GM18868 (cell line): ENCODE measurements at regions not wholly inside any gene's neighbourhood (a gene's known extent, or its start where the extent isn't known, plus 50 kb on each side); places are given as distances from the start of the nearest gene placed in this dataset.
"Not testable (repeated sequence)": the region's sequence is repeated elsewhere in the genome, so short reads cannot be mapped to it uniquely, and the experiment has no call there.

Source experiments
- ATAC-seq: cut with Tn5 transposase; IDR thresholded peaks from one replicate; pipeline ENCODE4 v1.9.1; 2021; ENCODE audit warnings: mild to moderate bottlenecking, moderate library complexity; ENCODE audit not compliant: unreplicated experiment

DNA sequence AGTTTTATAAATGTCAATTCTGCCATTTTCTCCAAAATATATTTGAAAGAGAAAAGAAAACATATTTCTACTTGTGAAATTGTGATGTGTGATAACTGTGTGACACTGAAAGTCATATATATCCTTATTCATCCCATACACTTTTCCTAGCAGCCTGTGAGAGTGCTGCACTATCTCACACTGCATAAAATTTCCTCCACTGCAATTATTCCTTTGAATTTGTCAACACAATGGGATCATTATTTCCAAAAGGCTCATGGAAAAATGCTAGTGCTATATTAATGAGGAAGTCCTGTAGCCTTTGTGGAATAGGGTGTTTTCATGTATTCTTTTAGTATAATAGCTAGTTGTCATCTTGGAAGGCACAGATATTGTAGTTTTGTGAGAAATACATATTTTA lies 504.1 kb downstream of the RPL10L start:
- ATAC-seq, result no peak

DNA sequence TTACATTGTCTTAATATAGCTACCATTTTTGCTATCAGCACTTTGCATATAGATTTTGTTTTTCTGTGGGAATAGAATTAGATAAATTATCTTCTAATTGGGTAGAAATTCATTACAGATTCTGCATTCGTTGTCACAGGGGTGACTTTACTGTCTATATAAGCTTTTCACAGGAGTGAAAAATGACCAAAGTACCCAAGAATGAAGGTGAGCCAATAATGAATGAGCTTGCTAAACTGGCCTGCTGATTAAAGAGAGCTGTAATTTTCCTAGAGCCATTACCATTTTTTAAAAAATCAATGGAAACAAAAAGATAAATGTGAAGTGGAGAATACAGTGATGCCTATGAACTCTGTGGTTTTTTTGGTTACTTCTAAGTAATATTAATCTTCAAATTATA lies 504.6 kb downstream of the RPL10L start:
- no peak for ATAC-seq

DNA sequence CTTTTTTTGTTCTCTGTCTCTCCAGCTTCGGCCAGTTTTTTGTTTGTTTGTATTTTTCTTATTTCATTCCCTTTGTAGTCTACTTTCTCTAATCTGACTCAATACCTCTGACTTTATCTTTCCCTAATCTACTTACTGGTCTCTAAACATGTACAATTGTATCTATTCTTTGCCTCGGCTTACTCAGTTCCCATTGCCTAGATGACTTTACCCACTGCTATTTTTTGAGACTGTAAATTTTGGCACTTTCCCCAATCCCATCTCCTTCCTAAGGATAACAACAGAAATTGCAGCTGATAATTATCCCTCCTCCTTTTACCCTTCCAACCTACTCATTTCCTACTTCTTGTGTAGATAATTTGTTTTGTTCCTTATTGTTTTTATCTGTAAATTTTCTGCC lies 511.1 kb downstream of the RPL10L start:
- no peak for ATAC-seq

DNA sequence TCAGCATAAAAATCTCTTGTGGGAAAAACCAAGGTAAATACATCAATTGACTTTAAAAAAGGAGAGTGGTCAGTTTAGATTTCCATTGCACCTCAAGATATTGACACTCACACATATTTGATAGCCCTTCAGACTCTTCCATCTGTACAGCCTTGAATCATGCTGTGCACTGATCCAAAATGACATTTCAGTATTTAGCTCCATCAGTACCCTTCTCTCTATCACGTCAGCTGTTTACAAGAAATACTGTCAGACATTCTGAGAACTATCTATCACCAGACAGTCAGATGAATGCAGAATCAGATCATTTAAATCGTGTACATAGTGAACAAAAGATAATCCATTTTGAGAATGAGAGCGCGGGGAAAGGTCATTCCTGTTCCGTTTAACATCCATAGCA lies 511.9 kb downstream of the RPL10L start:
- no peak for ATAC-seq

DNA sequence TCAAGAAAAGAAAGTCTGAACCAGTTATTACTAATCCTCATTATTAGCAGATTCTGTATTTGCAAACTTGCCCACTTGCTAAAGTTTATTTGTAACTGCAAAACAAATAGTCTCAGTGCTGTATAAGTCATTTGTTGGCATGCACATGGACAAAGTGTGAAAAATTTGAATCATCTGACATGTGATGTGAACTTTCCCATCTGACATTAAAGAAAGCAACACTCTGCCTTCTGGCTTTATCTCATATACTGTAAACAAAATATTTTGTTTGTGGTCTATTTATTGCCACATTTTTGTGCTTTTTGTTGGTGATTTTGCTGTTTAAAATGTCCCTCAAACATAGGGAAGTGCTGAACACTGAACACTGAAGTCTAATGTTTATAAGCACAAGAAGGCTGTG lies 513.8 kb downstream of the RPL10L start:
- no peak for ATAC-seq

DNA sequence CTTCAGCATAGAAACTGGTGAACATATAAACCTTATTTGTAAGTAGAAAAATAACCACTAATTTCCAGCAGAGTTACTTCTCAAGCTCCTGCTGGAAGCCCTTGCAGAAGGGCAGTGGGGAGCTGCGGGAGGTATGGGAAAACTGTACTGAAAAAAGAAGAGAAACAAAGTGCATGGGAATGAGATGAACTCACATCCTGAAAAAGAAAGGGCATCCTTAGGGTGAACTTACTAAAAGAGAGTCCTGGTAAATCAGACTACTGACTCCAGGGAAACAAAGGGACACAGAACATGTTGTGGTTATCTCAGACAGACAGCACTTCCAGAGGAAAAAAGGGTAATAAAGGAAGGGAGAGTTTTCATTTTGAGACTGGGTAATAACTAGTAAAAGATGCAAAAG lies 515.1 kb downstream of the RPL10L start:
- ATAC-seq, result no peak

DNA sequence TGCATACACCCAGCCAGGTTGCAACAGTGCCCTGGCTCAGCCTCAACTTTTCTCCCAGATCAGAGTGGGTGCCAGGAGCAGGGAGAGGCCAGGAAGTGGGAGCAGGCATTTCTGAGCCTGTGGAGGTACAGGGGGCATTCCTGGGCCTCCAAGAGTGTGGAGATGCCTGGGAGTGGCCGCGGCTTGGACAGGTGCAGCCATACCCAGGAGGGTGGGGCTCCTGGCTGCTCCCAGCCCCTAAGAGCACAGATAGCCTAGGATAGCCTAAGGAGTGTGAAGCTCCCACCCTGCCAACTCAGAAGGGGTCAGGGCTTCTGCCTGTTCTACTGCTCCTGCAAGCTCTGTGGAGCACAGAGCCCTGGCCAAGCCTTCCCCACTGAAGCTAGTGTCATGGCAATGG lies 543.4 kb downstream of the RPL10L start:
- ATAC-seq, result no peak

DNA sequence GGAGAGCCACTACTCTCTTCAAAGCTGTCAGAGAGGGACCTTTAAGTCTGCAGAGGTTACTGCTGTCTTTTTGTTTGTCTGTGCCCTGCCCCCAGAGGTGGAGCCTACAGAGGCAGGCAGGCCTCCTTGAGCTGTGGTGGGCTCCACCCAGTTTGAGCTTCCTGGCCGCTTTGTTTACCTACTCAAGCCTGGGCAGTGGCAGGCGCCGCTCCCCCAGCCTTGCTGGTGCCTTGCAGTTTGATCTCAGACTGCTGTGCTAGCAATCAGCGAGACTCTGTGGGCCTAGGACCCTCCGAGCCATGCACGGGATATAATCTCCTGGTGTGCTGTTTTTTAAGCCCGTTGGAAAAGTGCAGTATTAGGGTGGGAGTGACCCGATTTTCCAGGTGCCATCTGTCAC lies 550.7 kb downstream of the RPL10L start:
- ATAC-seq, result not testable (repeated sequence)

DNA sequence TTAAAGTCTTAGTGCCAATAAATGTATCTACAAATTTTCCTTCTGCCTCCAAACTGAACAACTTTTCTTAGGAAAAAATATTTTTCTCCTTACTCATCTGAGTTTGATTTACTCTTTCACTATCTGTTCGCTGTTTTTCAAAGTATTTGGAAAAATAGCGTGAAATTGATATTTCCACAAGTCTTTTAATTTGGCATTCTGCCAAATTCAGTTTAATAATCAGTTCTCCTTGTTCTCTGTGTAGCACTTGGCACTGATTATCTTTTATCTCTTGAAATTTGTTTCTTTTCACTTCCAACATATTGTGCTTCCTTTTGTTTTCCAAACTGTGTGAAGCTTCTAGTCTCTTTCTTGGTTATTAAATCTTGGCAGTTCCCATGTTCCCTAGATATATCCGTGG lies 559.8 kb downstream of the RPL10L start:
- ATAC-seq, result no peak

DNA sequence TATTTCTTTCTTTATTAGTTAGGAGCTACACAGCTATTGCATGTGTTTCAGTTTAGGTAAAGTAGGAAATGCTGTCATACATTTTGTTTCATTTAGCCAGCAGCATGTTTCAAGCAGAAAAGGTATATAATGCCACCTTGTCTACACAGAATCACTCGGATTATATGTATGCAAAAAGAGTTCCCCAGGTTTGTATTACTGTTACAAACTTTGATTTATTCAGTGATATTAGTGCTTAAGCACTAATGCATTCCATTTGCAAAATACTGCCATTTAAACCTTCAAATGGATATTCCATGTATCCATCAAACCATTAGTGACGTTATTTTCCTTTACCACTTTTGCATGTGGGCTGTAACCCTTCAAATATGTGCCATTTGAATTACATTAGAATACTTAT lies 564.0 kb downstream of the RPL10L start:
- no peak for ATAC-seq

DNA sequence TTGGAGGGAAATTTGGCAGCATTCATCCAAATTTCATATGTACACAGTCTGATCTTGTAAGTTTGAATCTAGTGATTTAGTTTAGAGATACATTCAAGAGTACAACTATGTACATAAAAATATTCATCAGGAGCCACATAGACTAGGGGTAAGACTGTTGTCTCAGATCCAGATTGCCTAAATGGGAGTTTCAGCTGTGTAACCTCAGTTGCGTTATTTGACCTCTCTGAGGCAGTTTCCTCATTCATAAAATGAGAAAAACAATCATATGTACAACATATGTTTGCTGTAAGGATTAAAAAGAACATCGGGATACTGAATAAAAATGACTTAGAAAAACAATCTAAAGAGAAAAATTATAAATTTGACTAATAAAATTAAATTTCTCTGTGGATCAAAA lies 577.5 kb downstream of the RPL10L start:
- no peak for ATAC-seq

DNA sequence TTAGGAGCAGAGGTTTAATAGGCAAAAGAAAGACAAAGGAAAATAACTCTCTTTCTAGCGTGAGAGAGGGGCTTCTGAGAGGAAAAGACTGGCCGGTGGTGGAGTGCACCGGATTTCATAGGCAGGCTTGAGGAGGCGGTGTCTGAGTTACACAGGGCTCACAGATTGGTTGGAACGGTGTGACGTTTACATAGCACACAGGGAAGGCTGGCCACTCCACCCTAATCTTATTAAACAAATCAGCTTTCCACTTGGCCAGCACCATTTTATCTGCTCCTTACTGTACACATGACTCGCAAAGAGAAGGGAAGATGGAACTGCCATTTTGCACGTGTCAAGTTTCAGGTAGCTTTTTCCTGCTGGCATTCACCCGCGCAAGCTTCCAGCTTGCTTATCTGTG lies 587.7 kb downstream of the RPL10L start:
- no peak for ATAC-seq

DNA sequence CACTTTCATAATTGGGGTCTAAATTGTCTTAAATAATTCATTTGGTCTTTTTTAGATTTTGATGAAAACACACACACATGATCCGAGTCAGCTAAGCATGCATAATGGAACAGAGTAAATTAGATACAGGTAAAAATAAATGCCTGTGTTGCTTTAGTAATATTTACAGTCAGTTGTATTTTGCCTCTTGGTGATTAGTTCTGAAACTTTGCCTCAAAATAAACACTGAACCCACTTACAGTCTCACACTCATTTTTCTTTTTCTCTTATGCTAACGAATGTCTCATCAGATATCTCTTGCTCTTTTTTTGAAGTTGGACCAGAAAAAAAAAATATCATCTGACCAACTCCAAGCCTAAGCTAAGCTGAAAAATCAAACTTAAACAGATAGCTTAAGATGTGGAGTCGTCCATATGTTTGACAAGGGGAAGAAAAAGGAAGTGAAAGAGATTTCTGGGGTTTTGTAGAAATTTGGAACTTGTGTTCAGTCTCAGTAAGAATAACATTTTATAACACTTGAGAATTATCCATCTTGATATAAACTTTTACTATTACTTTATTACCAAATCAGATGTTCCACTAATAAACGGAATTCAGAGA lies 592.5 kb downstream of the RPL10L start:
- ATAC-seq, result peak; percentile 87

DNA sequence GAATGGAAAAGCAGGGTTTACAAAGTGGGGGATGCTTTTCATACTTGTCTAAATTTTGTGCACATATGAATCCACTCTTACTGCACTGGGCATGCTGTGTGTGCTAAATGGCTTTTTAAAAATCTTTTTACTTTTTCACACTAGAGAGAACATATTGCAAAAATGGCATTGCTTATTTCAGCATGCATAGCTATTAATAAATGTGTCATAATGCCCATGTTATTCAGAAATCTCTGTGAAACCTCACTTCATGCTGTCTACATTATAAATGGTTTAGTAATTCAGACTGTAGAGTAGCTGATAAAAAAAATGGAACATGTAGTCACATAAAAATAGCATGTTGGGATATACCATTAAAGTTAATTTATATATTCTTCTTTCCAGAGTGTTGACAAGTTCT lies 593.8 kb downstream of the RPL10L start:
- no peak for ATAC-seq

DNA sequence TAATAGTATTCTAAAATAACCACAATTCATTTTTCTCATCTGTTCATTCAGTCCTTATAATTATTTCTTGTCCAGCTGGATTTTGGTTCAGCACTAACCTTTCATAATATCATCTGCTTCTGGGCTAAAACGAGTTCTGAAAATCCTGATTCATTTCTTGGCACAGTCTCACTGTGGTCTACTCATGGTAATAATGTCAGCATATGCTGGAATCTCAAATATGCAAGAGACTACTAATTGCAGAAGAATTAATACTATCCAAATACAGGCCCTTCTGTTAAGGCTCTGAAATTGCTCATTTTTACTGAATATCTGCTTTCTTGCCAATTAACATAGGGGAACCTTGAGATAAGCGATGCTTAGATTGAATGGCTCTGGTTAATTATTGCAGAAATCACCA lies 597.1 kb downstream of the RPL10L start:
- ATAC-seq, result no peak

DNA sequence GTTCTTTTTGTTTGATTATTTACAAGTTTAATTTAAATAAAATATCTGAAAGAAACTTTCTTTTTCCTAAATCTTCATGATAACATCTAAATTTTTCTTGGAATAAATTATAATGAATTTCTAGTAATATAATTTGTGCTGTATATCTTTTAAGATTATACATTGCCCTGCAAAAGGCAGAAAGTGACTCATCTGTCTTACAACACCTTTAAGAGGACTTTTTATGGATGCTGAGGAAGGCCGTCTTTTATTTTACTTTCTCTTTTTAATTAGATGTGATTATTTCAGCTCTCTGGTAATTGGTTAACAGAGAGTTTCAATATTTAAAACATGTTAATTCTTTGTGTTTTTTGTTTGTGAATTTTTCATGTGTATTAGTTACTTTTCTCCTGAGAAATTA lies 598.4 kb downstream of the RPL10L start:
- ATAC-seq, result no peak

DNA sequence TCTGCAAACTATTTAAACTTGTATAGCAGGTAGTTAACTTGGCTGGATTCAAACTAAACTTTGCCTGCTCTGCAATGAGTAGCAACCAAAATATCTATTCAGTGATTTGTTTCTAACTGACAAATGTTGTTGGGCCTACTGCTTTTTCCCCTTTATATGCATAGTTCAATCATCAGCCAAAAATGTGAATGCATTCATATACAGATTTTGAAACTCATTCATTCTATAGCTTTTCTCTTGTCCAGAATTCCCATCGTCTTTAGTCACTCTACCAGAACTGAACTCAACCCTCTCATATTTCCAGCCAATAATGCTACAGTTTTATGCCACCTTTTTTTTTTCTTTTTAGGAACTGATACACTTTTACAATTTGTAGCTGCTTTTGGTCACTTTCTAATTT lies 599.8 kb downstream of the RPL10L start:
- no peak for ATAC-seq

DNA sequence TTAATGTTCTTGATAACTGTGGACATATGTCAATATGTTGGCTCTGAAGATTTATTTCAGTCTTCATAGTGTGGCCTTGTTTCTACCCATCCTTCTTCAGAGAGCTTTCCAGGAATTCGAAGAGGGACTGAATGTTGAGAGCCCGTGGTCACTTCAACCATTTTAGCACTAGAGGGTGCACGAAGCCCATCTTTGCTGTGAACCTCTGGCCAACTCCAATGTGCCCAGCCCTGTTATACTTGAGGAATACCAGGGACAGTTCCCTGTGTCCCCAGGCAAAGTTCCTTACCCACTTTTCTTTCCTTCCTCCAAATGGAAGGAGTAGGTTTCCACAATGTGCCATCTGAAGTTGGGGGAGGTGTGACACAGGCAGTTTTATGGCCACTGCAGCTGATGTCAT lies 603.5 kb downstream of the RPL10L start:
- no peak for ATAC-seq

DNA sequence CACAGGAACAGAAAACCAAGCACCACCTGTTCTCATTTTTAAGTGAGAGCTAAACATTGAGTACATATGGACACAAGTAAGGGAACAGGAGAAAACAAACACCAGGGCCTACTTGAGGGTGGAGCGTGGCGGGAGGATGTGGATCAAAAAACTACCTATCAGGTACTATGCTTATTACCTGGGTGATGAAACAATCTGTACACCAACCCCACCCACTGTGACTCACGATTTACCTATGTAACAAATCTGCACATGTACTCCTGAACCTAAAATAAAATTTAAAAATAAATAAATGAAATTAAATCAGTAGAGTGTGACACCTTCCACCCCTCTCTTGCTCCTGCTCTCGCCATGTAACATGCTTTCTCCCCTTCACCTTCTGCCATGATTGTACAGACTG lies 615.5 kb downstream of the RPL10L start:
- no peak for ATAC-seq

DNA sequence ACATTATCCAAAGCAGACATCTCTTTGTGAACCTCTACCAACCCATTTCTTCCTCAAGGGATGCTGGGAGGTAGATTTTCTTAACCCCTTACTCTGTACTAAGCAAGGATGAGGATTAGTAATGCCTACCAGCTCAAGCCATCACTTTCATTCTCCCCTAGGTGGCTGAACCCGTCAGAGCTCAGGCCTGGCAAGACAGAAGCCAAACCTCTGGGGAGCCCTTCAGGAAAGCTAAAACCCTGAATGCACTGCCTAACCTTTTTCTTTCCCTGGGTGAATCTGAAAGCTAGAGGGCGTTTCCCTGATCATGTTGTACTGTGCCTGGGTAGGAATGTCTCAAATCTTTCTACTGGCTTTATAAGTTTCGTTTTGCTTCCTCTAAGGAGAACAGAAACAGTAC lies 617.3 kb downstream of the RPL10L start:
- no peak for ATAC-seq

DNA sequence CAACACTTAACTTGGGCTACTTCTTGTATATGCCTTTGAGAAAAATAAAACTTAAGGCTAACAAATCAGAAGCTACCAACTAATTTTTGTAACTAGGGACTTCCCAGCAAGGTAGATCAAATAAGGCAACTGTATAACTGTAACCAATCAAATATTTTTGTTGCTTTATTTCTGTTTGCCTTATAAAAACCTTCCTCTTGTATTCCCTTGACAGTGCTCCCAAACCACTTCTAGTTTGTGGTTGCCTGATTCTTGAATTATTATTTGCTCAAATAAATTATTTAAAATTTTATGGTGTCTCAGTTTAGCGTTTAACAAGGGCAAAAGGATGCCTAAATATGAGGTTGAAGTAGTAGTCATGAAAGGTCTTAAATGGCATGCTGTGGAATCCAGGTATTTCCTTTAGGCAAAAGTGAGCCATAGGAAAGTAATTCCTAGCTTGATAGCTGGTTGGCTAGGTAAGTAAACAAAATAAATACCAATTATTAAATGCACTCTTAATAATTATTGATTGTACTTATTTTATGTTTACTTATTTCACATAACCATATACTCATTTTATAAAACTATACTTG lies 632.6 kb downstream of the RPL10L start:
- no peak for ATAC-seq

DNA sequence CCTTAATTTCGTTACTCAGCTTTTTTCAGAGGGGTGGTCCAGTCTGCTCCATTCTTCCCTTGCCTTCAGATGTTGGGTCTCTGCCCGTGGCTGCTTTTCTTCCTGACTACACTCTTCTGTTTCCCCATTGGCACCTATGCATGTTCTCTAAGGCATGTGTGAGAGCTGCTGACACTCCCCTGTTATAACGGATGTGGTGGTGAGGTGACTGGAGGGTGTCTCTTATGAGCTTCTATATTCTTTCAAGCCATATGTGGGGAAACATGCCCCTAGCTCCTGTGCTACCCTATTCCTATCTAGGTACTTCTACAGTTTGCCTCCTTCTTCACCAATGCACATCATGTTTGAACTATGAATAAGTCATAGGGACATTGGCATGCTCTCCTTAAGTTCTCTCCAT lies 643.2 kb downstream of the RPL10L start:
- no peak for ATAC-seq

DNA sequence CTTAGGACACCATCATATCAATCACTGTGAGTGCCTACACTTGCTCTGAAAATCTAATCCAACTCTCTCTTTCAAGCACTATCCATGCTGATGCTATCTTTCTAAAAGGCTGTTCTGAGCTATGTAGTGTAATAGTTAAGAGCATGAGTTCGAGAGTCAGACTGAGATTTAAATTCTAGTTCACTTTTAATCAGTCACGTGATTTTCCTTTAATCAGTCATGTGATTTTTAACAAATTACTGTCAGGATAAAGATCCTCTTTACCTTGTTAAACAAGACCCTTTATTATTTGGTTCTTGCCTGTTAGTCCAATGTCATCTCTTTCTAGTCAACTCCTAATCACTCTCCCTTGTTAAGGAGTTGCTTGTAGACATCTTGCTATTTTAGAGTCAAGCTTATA lies 653.0 kb downstream of the RPL10L start:
- no peak for ATAC-seq
